ENCODE measurements at regions not wholly inside any gene's neighbourhood (a gene's known extent, or its start where the extent isn't known, plus 50 kb on each side); places are given as distances from the start of the nearest gene placed in this dataset.

DNA sequence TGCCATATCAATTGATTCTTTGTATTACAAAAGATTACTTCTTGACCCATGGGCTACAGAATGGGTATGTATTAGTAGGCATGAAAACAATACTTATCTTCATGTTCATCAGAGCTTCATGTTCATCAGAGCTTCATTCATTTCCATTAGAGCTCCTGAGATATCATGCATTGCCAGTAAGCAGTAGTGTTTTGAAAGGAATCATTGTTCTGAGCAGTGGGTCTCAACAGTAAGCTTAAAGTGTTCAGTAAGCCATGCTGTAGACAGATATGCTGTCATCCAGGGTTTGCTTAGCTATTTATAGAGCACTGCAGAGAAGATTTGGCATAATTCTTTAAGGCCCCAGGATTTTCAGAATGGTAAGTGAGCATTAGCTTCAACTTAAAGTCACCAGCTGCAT lies 596.1 kb downstream of the ZNF385D start:
- no peaks in the 10 kb centered on the region for H3K36me3 Mint-ChIP-seq (ENCODE audit: low read depth)

More for the DNA sequence above, 596.1 kb downstream of the ZNF385D start:
- Histone ChIP-seq H3K79me2 (replicated peaks; ENCODE audit: insufficient read depth) (no peaks in the 10 kb centered on the region), H3K4me2 (no peak overlapping the region), H3K4me1 (ENCODE audit: insufficient read depth) (no peaks in the 10 kb centered on the region), H3K27ac (ENCODE audit: low read depth) (no peak overlapping the region), H3K36me3 (ENCODE audit: insufficient read depth) (no peaks in the 10 kb centered on the region), H4K20me1 (replicated peaks; ENCODE audit: insufficient read depth) (no peaks in the 10 kb centered on the region), H3K9me2 (ENCODE audit: insufficient read depth) (no peaks in the 10 kb centered on the region), H3F3A (replicated peaks; ENCODE audit: low read depth) (no peaks in the 10 kb centered on the region), H3K4me3 (no peak overlapping the region), H3K27me3 (ENCODE audit: insufficient read depth) (no peaks in the 10 kb centered on the region), H2AFZ (no peak overlapping the region)
- H3K4me1 Mint-ChIP-seq: no peaks in the 10 kb centered on the region
- H3K4me3 Mint-ChIP-seq: no peak overlapping the region
- DNase-seq (ENCODE audit: low spot score) (no peak), ATAC-seq (no peak)
- H3K9me3 Mint-ChIP-seq: no peaks in the 10 kb centered on the region
- TF ChIP-seq ZNF114 (CRISPR knock-in tag; IDR thresholded peaks at IDR 0.05) (no peak), STAT1 (IDR thresholded peaks at IDR 0.05; ENCODE audit: unreplicated experiment) (no peak), POLR2AphosphoS5 (IDR thresholded peaks at IDR 0.05; ENCODE audit: low read depth) (no peak), ETS1 (IDR thresholded peaks at IDR 0.05) (no peak)
- TF ChIP-seq, protein P1, sequence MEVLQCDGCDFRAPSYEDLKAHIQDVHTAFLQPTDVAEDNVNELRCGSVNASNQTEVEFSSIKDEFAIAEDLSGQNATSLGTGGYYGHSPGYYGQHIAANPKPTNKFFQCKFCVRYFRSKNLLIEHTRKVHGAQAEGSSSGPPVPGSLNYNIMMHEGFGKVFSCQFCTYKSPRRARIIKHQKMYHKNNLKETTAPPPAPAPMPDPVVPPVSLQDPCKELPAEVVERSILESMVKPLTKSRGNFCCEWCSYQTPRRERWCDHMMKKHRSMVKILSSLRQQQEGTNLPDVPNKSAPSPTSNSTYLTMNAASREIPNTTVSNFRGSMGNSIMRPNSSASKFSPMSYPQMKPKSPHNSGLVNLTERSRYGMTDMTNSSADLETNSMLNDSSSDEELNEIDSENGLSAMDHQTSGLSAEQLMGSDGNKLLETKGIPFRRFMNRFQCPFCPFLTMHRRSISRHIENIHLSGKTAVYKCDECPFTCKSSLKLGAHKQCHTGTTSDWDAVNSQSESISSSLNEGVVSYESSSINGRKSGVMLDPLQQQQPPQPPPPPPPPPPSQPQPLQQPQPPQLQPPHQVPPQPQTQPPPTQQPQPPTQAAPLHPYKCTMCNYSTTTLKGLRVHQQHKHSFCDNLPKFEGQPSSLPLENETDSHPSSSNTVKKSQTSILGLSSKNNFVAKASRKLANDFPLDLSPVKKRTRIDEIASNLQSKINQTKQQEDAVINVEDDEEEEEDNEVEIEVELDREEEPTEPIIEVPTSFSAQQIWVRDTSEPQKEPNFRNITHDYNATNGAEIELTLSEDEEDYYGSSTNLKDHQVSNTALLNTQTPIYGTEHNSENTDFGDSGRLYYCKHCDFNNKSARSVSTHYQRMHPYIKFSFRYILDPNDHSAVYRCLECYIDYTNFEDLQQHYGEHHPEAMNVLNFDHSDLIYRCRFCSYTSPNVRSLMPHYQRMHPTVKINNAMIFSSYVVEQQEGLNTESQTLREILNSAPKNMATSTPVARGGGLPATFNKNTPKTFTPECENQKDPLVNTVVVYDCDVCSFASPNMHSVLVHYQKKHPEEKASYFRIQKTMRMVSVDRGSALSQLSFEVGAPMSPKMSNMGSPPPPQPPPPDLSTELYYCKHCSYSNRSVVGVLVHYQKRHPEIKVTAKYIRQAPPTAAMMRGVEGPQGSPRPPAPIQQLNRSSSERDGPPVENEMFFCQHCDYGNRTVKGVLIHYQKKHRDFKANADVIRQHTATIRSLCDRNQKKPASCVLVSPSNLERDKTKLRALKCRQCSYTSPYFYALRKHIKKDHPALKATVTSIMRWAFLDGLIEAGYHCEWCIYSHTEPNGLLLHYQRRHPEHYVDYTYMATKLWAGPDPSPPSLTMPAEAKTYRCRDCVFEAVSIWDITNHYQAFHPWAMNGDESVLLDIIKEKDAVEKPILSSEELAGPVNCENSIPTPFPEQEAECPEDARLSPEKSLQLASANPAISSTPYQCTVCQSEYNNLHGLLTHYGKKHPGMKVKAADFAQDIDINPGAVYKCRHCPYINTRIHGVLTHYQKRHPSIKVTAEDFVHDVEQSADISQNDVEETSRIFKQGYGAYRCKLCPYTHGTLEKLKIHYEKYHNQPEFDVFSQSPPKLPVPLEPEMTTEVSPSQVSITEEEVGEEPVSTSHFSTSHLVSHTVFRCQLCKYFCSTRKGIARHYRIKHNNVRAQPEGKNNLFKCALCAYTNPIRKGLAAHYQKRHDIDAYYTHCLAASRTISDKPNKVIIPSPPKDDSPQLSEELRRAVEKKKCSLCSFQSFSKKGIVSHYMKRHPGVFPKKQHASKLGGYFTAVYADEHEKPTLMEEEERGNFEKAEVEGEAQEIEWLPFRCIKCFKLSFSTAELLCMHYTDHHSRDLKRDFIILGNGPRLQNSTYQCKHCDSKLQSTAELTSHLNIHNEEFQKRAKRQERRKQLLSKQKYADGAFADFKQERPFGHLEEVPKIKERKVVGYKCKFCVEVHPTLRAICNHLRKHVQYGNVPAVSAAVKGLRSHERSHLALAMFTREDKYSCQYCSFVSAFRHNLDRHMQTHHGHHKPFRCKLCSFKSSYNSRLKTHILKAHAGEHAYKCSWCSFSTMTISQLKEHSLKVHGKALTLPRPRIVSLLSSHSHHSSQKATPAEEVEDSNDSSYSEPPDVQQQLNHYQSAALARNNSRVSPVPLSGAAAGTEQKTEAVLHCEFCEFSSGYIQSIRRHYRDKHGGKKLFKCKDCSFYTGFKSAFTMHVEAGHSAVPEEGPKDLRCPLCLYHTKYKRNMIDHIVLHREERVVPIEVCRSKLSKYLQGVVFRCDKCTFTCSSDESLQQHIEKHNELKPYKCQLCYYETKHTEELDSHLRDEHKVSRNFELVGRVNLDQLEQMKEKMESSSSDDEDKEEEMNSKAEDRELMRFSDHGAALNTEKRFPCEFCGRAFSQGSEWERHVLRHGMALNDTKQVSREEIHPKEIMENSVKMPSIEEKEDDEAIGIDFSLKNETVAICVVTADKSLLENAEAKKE (CRISPR knock-in tag; IDR thresholded peaks at IDR 0.05): no peak
- H3K27ac Mint-ChIP-seq: no peak overlapping the region
- H3K27me3 Mint-ChIP-seq (ENCODE audit: insufficient read depth, low read depth, poor library complexity): peaks cover 3% of the 10 kb centered on the region
